Endothelial cell of umbilical vein (primary cell): ENCODE measurements at regions not wholly inside any gene's neighbourhood (a gene's known extent, or its start where the extent isn't known, plus 50 kb on each side); places are given as distances from the start of the nearest gene placed in this dataset.

Experiments
- BruUV-seq: library from RNA; stranded (reverse); fragments of 400-500 nt; replicated peaks from 2 replicates; lab custom pipeline; 2021; lab: Mats Ljungman, UMichigan
- CTCF ChIA-PET: fragments of 300-600, 350-600 bp; sonication (Branson Sonifier 250); formaldehyde crosslinking; loops from one replicate; lab custom pipeline; 2021; ENCODE audit warnings: antibody characterized with exemption, inconsistent platforms; lab: Charles Lee
- POLR2A ChIA-PET: fragments of 300-600, 350-600 bp; sonication (Branson Sonifier 250); formaldehyde crosslinking; loops from one replicate; lab custom pipeline; 2021; ENCODE audit warnings: antibody characterized with exemption, inconsistent platforms; lab: Charles Lee
- DNase-seq: peaks from one replicate; pipeline ENCODE4 v3.0.0-alpha.2; 2011; ENCODE audit warnings: low read depth, low spot score
- FAIRE-seq: peaks from 2 replicates; lab custom pipeline; 2011; peaks lifted over from hg19 to GRCh38; lab: Jason Lieb, UNC
- H2AFZ ChIP-seq: 2 replicates; pipeline ENCODE4 v1.6.0; 2012; ENCODE audit warnings: low read depth, low read length, control low read depth, inconsistent platforms
- H3K27ac ChIP-seq: 2 replicates; pipeline ENCODE4 v1.5.1; 2011; ENCODE audit warnings: low read depth, mild to moderate bottlenecking, control low read depth, low read length, moderate library complexity; ENCODE audit not compliant: insufficient read depth
- H3K27me3 ChIP-seq, 2 experiments: 2 replicates each; pipeline versions ENCODE4 v1.6.0 to v1.6.1; 2011; ENCODE audit warnings: low read length in 2 of 2, mixed read lengths in 1 of 2; ENCODE audit not compliant: control insufficient read depth in 2 of 2, insufficient read depth in 2 of 2
- H3K36me3 ChIP-seq, 2 experiments: 2 replicates in 1 of 2; 3 replicates in 1 of 2; pipeline ENCODE4 v1.5.1; 2011; ENCODE audit warnings: low read length in 2 of 2, mild to moderate bottlenecking in 1 of 2, moderate library complexity in 1 of 2; ENCODE audit not compliant: control insufficient read depth in 2 of 2, insufficient read depth in 2 of 2; ENCODE audit errors: extremely low read depth in 1 of 2
- H3K4me1 ChIP-seq: 3 replicates; pipeline ENCODE4 v1.5.1; 2011; ENCODE audit warnings: mild to moderate bottlenecking, low read length; ENCODE audit not compliant: control insufficient read depth, insufficient read depth; ENCODE audit errors: extremely low read depth
- H3K4me2 ChIP-seq: 2 replicates; pipeline ENCODE4 v1.6.1; 2011; ENCODE audit warnings: low read length, control low read depth, mixed read lengths; ENCODE audit not compliant: insufficient read depth
- H3K4me3 ChIP-seq, 3 experiments: fragments of 200-600 bp in 1 of 3; sonication (generic), shearing (Covaris generic) in 1 of 3; replicated peaks in 1 of 3; 2 replicates each; pipeline ENCODE4 v1.5.1; 2011 to 2016; ENCODE audit warnings: control low read depth in 3 of 3, low read length in 3 of 3, mild to moderate bottlenecking in 2 of 3, inconsistent platforms in 1 of 3, low read depth in 1 of 3, moderate library complexity in 1 of 3; ENCODE audit not compliant: insufficient read depth in 1 of 3
- H3K79me2 ChIP-seq: 2 replicates; pipeline ENCODE4 v1.6.0; 2012; ENCODE audit warnings: low read length, inconsistent platforms; ENCODE audit not compliant: control insufficient read depth, insufficient read depth
- H3K9ac ChIP-seq: replicated peaks from 2 replicates; pipeline ENCODE3; 2011; ENCODE audit warnings: low read length, control low read depth; ENCODE audit not compliant: insufficient read depth; ENCODE audit errors: extremely low read depth
- H3K9me1 ChIP-seq: replicated peaks from 3 replicates; pipeline ENCODE4 v1.6.0; 2011; ENCODE audit warnings: mild to moderate bottlenecking, low read length; ENCODE audit not compliant: control insufficient read depth, insufficient read depth; ENCODE audit errors: extremely low read depth
- H3K9me3 ChIP-seq: replicated peaks from 2 replicates; pipeline ENCODE4 v1.5.1; 2012; ENCODE audit warnings: low read length, inconsistent platforms; ENCODE audit not compliant: control insufficient read depth, insufficient read depth
- H4K20me1 ChIP-seq: replicated peaks from 2 replicates; pipeline ENCODE3; 2011; ENCODE audit warnings: mild to moderate bottlenecking, low read length; ENCODE audit not compliant: control insufficient read depth, insufficient read depth; ENCODE audit errors: extremely low read depth
- EZH2 ChIP-seq: IDR thresholded peaks from 2 replicates; pipeline ENCODE4 v1.6.1; 2012; ENCODE audit warnings: borderline replicate concordance, low read depth, mild to moderate bottlenecking, moderate library complexity, low read length, inconsistent platforms; ENCODE audit not compliant: severe bottlenecking
- FOS ChIP-seq: IDR thresholded peaks from 2 replicates; pipeline ENCODE4 v1.6.1; 2011; ENCODE audit warnings: mild to moderate bottlenecking, low read length, moderate library complexity, borderline replicate concordance; ENCODE audit not compliant: insufficient read depth
- GATA2 ChIP-seq: IDR thresholded peaks from 2 replicates; pipeline ENCODE4 v1.7.0; 2011; ENCODE audit warnings: low read depth, mild to moderate bottlenecking, moderate library complexity, mixed read lengths, low read length; ENCODE audit not compliant: insufficient read length, insufficient read depth
- JUN ChIP-seq: IDR thresholded peaks from 2 replicates; pipeline ENCODE4 v1.6.1; 2011; ENCODE audit warnings: borderline replicate concordance, low read depth; ENCODE audit not compliant: insufficient read length, insufficient read depth
- MYC ChIP-seq: IDR thresholded peaks from one replicate; pipeline ENCODE4 v1.6.1; 2011; ENCODE audit warnings: mild to moderate bottlenecking, low read depth, low read length
- POLR2A ChIP-seq: IDR thresholded peaks from 2 replicates; pipeline ENCODE4 v1.6.1; 2012; ENCODE audit warnings: low read depth, mild to moderate bottlenecking, control low read depth, low read length
- POLR2AphosphoS5 ChIP-seq: IDR thresholded peaks from 2 replicates; pipeline ENCODE4 v1.6.1; 2012; ENCODE audit warnings: low read depth, mild to moderate bottlenecking, control low read depth, low read length, moderate library complexity; ENCODE audit not compliant: insufficient read depth
- dilution Hi-C: fragments of 300-500 bp; cut with MboI; formaldehyde crosslinking; loops from one replicate; pipeline ENCODE4 v1.15.0; 2019; ENCODE audit warnings: low sequenced_read_pairs; ENCODE audit not compliant: extremely low pct_ligation_motif_present
- intact Hi-C: fragments of 100-400 bp; cut with micrococcal nuclease; formaldehyde crosslinking; loops from one replicate; pipeline ENCODE4 v1.10.0; 2022
- TF ChIP-seq, protein P1 (sequence below), 2 donors: IDR thresholded peaks; 1 replicate in 1 of 2; 2 replicates in 1 of 2; pipeline ENCODE4 v1.5.1; 2011; ENCODE audit warnings: low read length in 2 of 2, mild to moderate bottlenecking in 2 of 2, moderate library complexity in 2 of 2, control low read depth in 1 of 2, inconsistent platforms in 1 of 2, low read depth in 1 of 2; ENCODE audit not compliant: insufficient read depth in 1 of 2; ENCODE audit errors: extremely low read depth in 1 of 2
- TF ChIP-seq, protein P2 (sequence below): IDR thresholded peaks from 2 replicates; pipeline ENCODE4 v1.6.1; 2011; ENCODE audit not compliant: insufficient read depth, insufficient read length

DNA sequence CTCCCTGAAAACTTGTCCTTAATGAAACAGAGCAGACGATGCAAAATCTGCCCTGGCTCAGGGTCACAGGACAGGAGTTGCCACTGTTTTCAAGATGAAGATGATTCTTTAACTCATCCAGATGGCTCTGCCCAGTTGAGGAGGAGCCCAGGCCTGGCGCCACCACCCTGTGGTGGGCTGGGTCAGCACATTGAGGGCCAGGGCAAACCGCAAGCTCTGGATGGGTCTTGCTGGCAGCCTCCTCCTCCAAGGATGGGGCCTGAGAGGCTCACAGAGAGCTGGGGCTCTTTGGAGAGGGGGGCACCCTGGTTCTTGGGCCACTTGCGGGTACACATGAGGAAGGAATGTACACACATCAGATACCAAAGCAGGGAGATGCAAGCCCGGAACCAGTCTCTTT, 158.2 kb downstream of the NUAK1 start:
- no peak for FAIRE-seq
- BruUV-seq, result no TSS peak

DNA sequence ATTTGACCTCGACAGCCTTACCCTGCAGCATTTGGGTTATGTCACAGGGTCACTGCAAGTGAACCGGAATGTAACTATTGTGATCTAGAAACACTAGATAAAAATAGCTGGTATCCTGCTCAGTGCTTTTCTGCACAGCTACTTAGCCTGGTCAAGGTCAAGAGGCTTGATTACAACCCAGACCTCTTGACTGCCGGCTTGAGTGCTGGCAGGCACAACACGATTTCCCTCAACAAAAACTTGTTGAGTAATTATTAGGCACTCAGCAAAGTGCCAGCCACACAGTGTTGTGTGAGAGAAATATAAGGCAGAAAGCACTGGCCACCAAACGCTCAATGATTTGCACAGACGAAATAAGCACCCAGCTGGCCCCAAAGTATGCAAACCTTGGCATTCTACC, 156.7 kb downstream of the NUAK1 start:
- Histone ChIP-seq H3K36me3 (no peaks in the 10 kb centered on the region), H3K4me2 (no peak overlapping the region), H3K9me3 (no peaks in the 10 kb centered on the region), H3K4me1 (no peaks in the 10 kb centered on the region), H3K79me2 (no peaks in the 10 kb centered on the region), H3K9ac (no peak overlapping the region), H2AFZ (no peak overlapping the region), H4K20me1 (no peaks in the 10 kb centered on the region), H3K27ac (no peak overlapping the region), H3K27me3 (peaks cover 3 to 4% of the 10 kb centered on the region in 2 experiments), H3K4me3 (no peak overlapping the region), H3K9me1 (no peaks in the 10 kb centered on the region)
- CTCF ChIA-PET, result no interaction called here
- FAIRE-seq (no peak), DNase-seq (no peak)
- dilution Hi-C loops, result no loop called here
- POLR2A ChIA-PET, result no interaction called here
- TF ChIP-seq, protein P1, sequence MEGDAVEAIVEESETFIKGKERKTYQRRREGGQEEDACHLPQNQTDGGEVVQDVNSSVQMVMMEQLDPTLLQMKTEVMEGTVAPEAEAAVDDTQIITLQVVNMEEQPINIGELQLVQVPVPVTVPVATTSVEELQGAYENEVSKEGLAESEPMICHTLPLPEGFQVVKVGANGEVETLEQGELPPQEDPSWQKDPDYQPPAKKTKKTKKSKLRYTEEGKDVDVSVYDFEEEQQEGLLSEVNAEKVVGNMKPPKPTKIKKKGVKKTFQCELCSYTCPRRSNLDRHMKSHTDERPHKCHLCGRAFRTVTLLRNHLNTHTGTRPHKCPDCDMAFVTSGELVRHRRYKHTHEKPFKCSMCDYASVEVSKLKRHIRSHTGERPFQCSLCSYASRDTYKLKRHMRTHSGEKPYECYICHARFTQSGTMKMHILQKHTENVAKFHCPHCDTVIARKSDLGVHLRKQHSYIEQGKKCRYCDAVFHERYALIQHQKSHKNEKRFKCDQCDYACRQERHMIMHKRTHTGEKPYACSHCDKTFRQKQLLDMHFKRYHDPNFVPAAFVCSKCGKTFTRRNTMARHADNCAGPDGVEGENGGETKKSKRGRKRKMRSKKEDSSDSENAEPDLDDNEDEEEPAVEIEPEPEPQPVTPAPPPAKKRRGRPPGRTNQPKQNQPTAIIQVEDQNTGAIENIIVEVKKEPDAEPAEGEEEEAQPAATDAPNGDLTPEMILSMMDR (IDR thresholded peaks at IDR 0.05; ENCODE audit: extremely low read depth in 1 of 2, insufficient read depth in 1 of 2, low read depth in 1 of 2, low read length in 2 of 2), result no peak
- no peak for TF ChIP-seq POLR2A
- no peak for TF ChIP-seq FOS
- no peak for TF ChIP-seq MYC
- TF ChIP-seq, protein P2, sequence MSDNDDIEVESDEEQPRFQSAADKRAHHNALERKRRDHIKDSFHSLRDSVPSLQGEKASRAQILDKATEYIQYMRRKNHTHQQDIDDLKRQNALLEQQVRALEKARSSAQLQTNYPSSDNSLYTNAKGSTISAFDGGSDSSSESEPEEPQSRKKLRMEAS, result no peak
- no peak for TF ChIP-seq EZH2
- TF ChIP-seq GATA2, result no peak
- no peak for TF ChIP-seq JUN
- TF ChIP-seq POLR2AphosphoS5, result no peak
- no TSS peak for BruUV-seq
- intact Hi-C loops, result no loop called here

More for the DNA sequence above, 158.2 kb downstream of the NUAK1 start:
- Histone ChIP-seq H3K27me3 (peaks cover 3 to 4% of the 10 kb centered on the region in 2 experiments), H3K4me2 (no peak overlapping the region), H3K27ac (no peak overlapping the region), H3K36me3 (no peaks in the 10 kb centered on the region), H2AFZ (no peak overlapping the region), H3K79me2 (no peaks in the 10 kb centered on the region), H3K4me1 (no peaks in the 10 kb centered on the region), H3K9me3 (no peaks in the 10 kb centered on the region), H4K20me1 (no peaks in the 10 kb centered on the region), H3K9ac (no peak overlapping the region), H3K9me1 (no peaks in the 10 kb centered on the region), H3K4me3 (no peak overlapping the region)
- intact Hi-C loops (no loop called here), dilution Hi-C loops (no loop called here)
- TF ChIP-seq MYC (no peak), GATA2 (no peak), EZH2 (no peak), POLR2A (no peak)
- TF ChIP-seq, protein P2, result no peak
- TF ChIP-seq, protein P1 (IDR thresholded peaks at IDR 0.05; ENCODE audit: extremely low read depth in 1 of 2, insufficient read depth in 1 of 2, low read depth in 1 of 2, low read length in 2 of 2), result no peak
- DNase-seq, result no peak
- CTCF ChIA-PET, result interaction anchor here (1.1 kb wide), 1 partner anchor 10 kb away, joined by 3 read pairs; no protein-coding TSS in a partner anchor
- POLR2A ChIA-PET, result no interaction called here
